ENCODE measurements at regions not wholly inside any gene's neighbourhood (a gene's known extent, or its start where the extent isn't known, plus 50 kb on each side); places are given as distances from the start of the nearest gene placed in this dataset.

DNA sequence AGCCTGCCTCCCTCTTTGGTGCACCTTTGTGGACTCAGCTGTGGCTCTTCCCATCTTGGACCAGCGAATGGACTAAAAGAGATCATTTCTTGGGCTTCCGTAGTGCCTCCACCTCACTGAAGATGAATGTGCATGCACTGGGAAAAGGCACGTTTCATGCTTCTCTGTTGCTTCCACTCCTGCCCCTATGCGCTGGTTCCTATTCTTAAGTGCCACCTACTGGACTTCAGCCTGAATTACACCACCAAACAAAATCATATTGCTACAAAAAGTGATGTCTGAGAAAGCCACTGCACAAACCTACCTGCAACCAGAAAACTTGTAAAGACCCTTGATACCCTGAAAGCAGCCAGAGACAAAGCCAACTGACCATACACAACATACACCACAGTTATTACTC, 695.6 kb downstream of the TSN start:
- DNase-seq (ENCODE audit: low read depth in 4 of 6, low spot score in 6 of 6): no peak

DNA sequence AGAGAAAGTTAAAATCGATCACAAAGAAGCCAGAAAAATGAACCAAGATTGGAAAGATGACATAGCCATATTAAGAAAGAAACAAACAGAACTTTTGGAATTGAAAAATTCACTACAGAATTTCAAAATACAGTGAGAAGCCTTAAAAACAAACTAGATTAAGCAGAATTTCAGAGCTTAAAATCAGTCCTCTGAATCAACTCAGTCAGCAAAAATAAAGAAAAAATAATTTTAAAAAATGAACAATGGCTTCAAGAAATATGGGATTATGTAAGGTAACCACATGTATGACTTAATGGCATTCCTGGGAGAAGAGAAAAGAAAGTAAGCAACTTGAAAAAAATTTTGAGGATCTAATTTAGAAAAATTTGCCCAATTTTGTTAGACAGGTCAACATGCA, 696.2 kb downstream of the TSN start:
- no peak for DNase-seq (ENCODE audit: low read depth in 4 of 6, low spot score in 6 of 6)
- no peak overlapping the region for H3K27ac ChIP-seq (ENCODE audit: low read depth, low read length)
- peaks cover 3% of the 10 kb centered on the region for H3K9me3 ChIP-seq (ENCODE audit: control insufficient read depth, insufficient read depth, low read length)
- H3K4me1 ChIP-seq (ENCODE audit: control insufficient read depth, insufficient read depth, low read length): no peaks in the 10 kb centered on the region
- no peaks in the 10 kb centered on the region for H3K27me3 ChIP-seq (ENCODE audit: control insufficient read depth, insufficient read depth, low read length)
- no peaks in the 10 kb centered on the region for H3K36me3 ChIP-seq (ENCODE audit: control insufficient read depth, insufficient read depth, low read length)
- no peak overlapping the region for H3K4me3 ChIP-seq (ENCODE audit: low read depth, low read length)
- no CpG with 5 or more reads among the region's 1 CpG for WGBS (ENCODE audit: insufficient coverage)

More for the DNA sequence above, 695.6 kb downstream of the TSN start:
- WGBS (ENCODE audit: insufficient coverage): 73% methylated on average over 4 of the region's 4 CpGs
- no peaks in the 10 kb centered on the region for H3K4me1 ChIP-seq (ENCODE audit: control insufficient read depth, insufficient read depth, low read length)
- H3K4me3 ChIP-seq (ENCODE audit: low read depth, low read length): no peak overlapping the region
- H3K9me3 ChIP-seq (ENCODE audit: control insufficient read depth, insufficient read depth, low read length): peaks cover 3% of the 10 kb centered on the region
- no peaks in the 10 kb centered on the region for H3K36me3 ChIP-seq (ENCODE audit: control insufficient read depth, insufficient read depth, low read length)
- H3K27me3 ChIP-seq (ENCODE audit: control insufficient read depth, insufficient read depth, low read length): no peaks in the 10 kb centered on the region
- H3K27ac ChIP-seq (ENCODE audit: low read depth, low read length): no peak overlapping the region

DNA sequence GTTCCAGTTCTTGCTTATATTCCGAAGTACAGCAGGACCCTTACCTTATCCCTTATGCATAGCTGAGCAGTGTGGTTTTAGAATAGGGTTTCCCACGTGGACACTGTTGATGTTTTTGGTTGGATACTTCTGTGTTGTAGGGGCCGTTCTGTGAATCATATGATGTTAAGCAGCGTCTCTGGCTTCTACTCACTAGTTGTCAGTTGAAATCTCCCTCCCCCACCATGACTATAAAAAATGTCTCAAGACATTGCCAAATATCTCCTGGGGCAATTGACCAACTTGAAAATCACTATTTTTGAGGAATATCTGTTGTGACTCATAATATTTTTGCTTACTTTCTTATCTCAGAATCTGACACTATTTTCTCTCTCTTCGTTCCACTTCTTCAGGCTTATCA, 713.7 kb downstream of the TSN start:
- Histone ChIP-seq H3K27ac (ENCODE audit: low read depth, low read length) (no peak overlapping the region), H3K9me3 (ENCODE audit: control insufficient read depth, insufficient read depth, low read length) (peaks cover 2% of the 10 kb centered on the region), H3K27me3 (ENCODE audit: control insufficient read depth, insufficient read depth, low read length) (no peaks in the 10 kb centered on the region), H3K4me3 (ENCODE audit: low read depth, low read length) (no peak overlapping the region), H3K4me1 (ENCODE audit: control insufficient read depth, insufficient read depth, low read length) (no peaks in the 10 kb centered on the region), H3K36me3 (ENCODE audit: control insufficient read depth, insufficient read depth, low read length) (no peaks in the 10 kb centered on the region)
- no CpG with 5 or more reads among the region's 5 CpGs for WGBS (ENCODE audit: insufficient coverage)
- DNase-seq (ENCODE audit: low read depth in 4 of 6, low spot score in 6 of 6): no peak

DNA sequence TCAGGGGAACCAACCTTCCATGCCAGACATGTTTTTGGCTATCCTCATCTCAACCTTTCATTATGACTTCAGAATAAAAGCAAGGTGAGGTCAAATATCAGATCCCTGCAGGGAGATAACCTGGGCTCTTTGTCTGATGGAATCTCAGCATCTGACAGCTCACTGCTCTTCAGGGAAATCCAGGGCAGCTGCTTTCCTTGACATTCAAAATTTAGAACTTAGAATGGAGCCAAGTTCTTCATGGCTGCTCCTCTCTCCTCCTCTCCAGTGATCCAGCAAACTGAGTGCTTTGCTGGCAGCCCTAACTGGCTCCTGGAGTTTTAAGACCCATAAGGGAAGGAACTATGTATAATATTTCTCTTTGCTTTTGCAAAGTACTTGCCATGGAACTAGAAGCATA, 716.3 kb downstream of the TSN start:
- Histone ChIP-seq H3K9me3 (ENCODE audit: control insufficient read depth, insufficient read depth, low read length) (no peaks in the 10 kb centered on the region), H3K4me1 (ENCODE audit: control insufficient read depth, insufficient read depth, low read length) (no peaks in the 10 kb centered on the region), H3K4me3 (ENCODE audit: low read depth, low read length) (no peak overlapping the region), H3K36me3 (ENCODE audit: control insufficient read depth, insufficient read depth, low read length) (no peaks in the 10 kb centered on the region), H3K27me3 (ENCODE audit: control insufficient read depth, insufficient read depth, low read length) (no peaks in the 10 kb centered on the region), H3K27ac (ENCODE audit: low read depth, low read length) (no peak overlapping the region)
- peak in 2 of 6 donors; percentile 18 to 50 for DNase-seq (ENCODE audit: low read depth in 4 of 6, low spot score in 6 of 6)

DNA sequence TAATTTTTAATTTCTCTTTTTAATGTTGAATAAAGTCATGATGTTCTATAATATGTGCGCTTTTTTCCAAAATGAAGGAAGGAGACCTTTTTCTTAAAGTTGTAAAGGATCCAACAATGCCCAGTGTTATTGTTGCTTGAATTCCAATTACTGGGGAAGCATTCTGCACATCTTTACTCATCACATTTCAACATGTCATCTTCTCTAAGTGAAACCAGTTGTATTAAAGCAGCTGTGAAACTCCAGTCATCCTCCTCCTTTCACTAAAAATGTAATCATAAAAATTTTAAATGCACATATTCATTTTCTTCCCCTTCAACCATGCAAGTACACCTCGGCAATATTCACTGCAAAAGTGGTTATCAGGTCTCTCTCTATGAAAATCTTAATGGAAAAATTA, 722.7 kb downstream of the TSN start:
- H3K27ac ChIP-seq (ENCODE audit: low read depth, low read length): no peak overlapping the region
- peak in 1 of 6 donors; percentile 19 for DNase-seq (ENCODE audit: low read depth in 4 of 6, low spot score in 6 of 6)
- no CpG with 5 or more reads among the region's 2 CpGs for WGBS (ENCODE audit: insufficient coverage)

DNA sequence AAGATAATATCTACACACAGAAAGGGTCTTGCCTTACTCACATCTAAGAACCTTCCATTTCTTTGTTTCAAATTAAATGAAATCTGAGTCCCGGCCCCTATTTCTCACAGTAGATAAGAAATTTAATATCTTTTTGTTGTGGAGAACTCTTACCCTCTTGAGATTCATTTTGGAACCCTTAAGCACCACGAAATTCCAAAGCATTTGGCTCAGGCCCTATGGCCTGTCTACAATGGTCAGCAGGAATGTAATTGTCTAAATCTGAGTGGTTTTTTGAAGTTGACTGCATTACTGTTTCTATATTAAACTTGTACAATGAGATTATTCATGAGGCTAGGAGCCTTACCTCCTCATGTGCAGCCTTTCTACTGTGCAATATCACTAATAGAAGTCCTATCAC, 723.3 kb downstream of the TSN start:
- Histone ChIP-seq H3K4me1 (ENCODE audit: control insufficient read depth, insufficient read depth, low read length) (no peaks in the 10 kb centered on the region), H3K4me3 (ENCODE audit: low read depth, low read length) (no peak overlapping the region), H3K27ac (ENCODE audit: low read depth, low read length) (no peak overlapping the region), H3K36me3 (ENCODE audit: control insufficient read depth, insufficient read depth, low read length) (no peaks in the 10 kb centered on the region), H3K27me3 (ENCODE audit: control insufficient read depth, insufficient read depth, low read length) (no peaks in the 10 kb centered on the region), H3K9me3 (ENCODE audit: control insufficient read depth, insufficient read depth, low read length) (no peaks in the 10 kb centered on the region)
- no CpG with 5 or more reads among the region's 2 CpGs for WGBS (ENCODE audit: insufficient coverage)
- DNase-seq (ENCODE audit: low read depth in 4 of 6, low spot score in 6 of 6): no peak

More for the DNA sequence above, 722.7 kb downstream of the TSN start:
- no peaks in the 10 kb centered on the region for H3K9me3 ChIP-seq (ENCODE audit: control insufficient read depth, insufficient read depth, low read length)
- no peaks in the 10 kb centered on the region for H3K36me3 ChIP-seq (ENCODE audit: control insufficient read depth, insufficient read depth, low read length)
- no peak overlapping the region for H3K4me3 ChIP-seq (ENCODE audit: low read depth, low read length)
- no peaks in the 10 kb centered on the region for H3K4me1 ChIP-seq (ENCODE audit: control insufficient read depth, insufficient read depth, low read length)
- H3K27me3 ChIP-seq (ENCODE audit: control insufficient read depth, insufficient read depth, low read length): no peaks in the 10 kb centered on the region

DNA sequence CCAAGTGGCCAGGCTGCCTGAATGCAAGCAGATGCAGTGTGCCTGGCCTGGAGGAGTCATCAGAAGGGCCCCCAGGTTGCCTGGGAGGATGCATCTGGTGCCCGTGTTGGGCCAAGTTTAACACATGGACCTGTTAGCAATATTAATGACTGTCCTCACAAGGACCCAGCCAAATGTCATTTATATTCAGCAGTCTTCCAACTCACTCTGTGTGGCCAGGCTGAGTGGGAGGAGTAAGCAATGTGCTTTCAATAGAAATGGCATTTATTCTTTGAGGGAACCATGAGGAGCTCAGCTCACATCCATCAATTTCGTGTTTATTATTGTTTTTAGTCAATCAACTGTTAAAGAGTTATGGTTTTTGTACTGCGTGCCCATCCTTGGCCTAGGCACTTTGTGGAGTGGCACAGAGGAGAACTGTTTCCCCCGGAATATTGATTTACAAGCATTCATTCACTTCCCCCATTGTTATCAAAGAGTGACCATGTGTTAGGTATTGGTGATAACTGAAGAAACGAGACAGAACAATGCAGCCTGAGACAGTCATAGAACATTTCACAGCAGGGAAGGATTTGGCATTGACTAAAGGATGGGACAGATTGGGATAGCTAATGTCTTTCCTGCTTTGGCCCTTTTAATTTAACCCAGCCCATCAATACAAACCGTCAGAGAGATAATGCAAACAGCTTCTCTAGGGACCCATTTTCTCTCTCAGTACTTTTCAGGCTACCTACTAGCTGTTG, 725.2 kb downstream of the TSN start:
- Histone ChIP-seq H3K4me3 (ENCODE audit: low read depth, low read length) (no peak overlapping the region), H3K36me3 (ENCODE audit: control insufficient read depth, insufficient read depth, low read length) (no peaks in the 10 kb centered on the region), H3K27me3 (ENCODE audit: control insufficient read depth, insufficient read depth, low read length) (no peaks in the 10 kb centered on the region), H3K4me1 (ENCODE audit: control insufficient read depth, insufficient read depth, low read length) (no peaks in the 10 kb centered on the region), H3K9me3 (ENCODE audit: control insufficient read depth, insufficient read depth, low read length) (no peaks in the 10 kb centered on the region), H3K27ac (ENCODE audit: low read depth, low read length) (no peak overlapping the region)
- peak in 4 of 6 donors; percentile 20 to 81 (median 62) for DNase-seq (ENCODE audit: low read depth in 4 of 6, low spot score in 6 of 6)
- WGBS (ENCODE audit: insufficient coverage): no CpG with 5 or more reads among the region's 6 CpGs

DNA sequence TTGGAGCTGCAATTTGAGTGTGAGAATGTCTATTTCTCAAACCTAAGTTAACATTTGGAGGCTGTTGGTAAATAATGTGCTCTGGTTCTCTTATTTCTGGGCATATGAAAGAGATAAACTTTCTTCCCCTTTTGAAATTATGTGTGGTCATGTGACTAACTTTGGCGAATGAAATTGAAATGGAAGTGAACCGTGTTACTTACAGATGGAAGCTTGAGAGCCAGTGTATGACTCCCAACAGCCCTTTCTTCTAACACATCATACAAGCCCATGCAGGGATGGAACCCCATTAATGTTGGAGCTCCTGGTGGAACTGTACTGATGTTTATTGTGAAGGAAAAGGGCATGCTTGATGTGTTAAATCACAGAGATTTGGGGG, 725.8 kb downstream of the TSN start:
- no CpG with 5 or more reads among the region's 2 CpGs for WGBS (ENCODE audit: insufficient coverage)
- H3K4me1 ChIP-seq (ENCODE audit: control insufficient read depth, insufficient read depth, low read length): no peaks in the 10 kb centered on the region

DNA sequence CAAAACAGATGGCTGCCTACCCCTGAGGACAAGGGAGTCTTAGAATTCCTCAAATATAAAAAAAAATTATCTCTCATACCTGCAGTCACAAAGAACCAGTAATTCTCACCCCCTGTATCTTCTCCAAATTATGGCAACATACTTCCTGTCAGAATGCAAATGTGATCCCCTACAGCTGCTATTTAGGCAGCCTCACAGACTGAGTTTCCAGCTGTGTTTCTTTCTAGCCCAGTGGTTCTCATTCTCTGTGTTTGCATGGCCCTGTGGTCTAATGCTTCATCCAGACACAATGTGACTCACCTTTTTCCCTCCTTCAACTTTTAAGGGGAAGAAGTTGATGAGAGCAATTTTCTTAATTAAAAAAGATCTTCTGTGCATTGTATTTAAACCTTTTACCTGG, 726.3 kb downstream of the TSN start:
- Histone ChIP-seq H3K27me3 (ENCODE audit: control insufficient read depth, insufficient read depth, low read length) (no peaks in the 10 kb centered on the region), H3K27ac (ENCODE audit: low read depth, low read length) (no peak overlapping the region), H3K4me1 (ENCODE audit: control insufficient read depth, insufficient read depth, low read length) (no peaks in the 10 kb centered on the region), H3K4me3 (ENCODE audit: low read depth, low read length) (no peak overlapping the region), H3K36me3 (ENCODE audit: control insufficient read depth, insufficient read depth, low read length) (no peaks in the 10 kb centered on the region), H3K9me3 (ENCODE audit: control insufficient read depth, insufficient read depth, low read length) (no peaks in the 10 kb centered on the region)
- DNase-seq (ENCODE audit: low read depth in 4 of 6, low spot score in 6 of 6): peak in 1 of 6 donors; percentile 64

More for the DNA sequence above, 725.8 kb downstream of the TSN start:
- H3K27me3 ChIP-seq (ENCODE audit: control insufficient read depth, insufficient read depth, low read length): no peaks in the 10 kb centered on the region
- no peak overlapping the region for H3K27ac ChIP-seq (ENCODE audit: low read depth, low read length)
- DNase-seq (ENCODE audit: low read depth in 4 of 6, low spot score in 6 of 6): peak in 1 of 6 donors; percentile 27
- no peak overlapping the region for H3K4me3 ChIP-seq (ENCODE audit: low read depth, low read length)
- no peaks in the 10 kb centered on the region for H3K36me3 ChIP-seq (ENCODE audit: control insufficient read depth, insufficient read depth, low read length)
- no peaks in the 10 kb centered on the region for H3K9me3 ChIP-seq (ENCODE audit: control insufficient read depth, insufficient read depth, low read length)

DNA sequence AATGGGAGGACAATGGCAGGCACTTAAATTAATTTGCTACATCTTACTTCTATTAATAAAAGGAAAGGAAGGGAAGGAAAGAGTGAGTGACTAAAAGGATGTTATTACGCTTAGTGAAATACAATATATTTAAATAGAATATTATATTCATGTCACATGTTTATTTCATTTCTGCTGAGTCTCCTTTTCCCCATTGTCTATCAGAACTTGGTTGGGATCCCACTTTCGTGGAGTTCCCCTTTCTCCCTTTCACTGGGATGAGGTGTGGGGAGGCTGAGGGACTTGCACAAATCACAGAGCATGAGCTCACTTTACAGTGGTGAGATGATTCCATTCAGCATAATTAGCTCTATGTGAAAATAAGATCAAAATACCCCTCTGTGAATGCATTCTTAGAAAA, 730.6 kb downstream of the TSN start:
- Histone ChIP-seq H3K36me3 (ENCODE audit: control insufficient read depth, insufficient read depth, low read length) (no peaks in the 10 kb centered on the region), H3K4me1 (ENCODE audit: control insufficient read depth, insufficient read depth, low read length) (no peaks in the 10 kb centered on the region), H3K27me3 (ENCODE audit: control insufficient read depth, insufficient read depth, low read length) (no peaks in the 10 kb centered on the region), H3K4me3 (ENCODE audit: low read depth, low read length) (no peak overlapping the region), H3K9me3 (ENCODE audit: control insufficient read depth, insufficient read depth, low read length) (no peaks in the 10 kb centered on the region), H3K27ac (ENCODE audit: low read depth, low read length) (no peak overlapping the region)
- DNase-seq (ENCODE audit: low read depth in 4 of 6, low spot score in 6 of 6): no peak
- no CpG with 5 or more reads among the region's 2 CpGs for WGBS (ENCODE audit: insufficient coverage)

All from spinal cord (tissue), 9 donors.